A673 (cell line): ENCODE measurements at regions not wholly inside any gene's neighbourhood (a gene's known extent, or its start where the extent isn't known, plus 50 kb on each side); places are given as distances from the start of the nearest gene placed in this dataset. TPM values are rescaled to one million over a fixed set of nuclear protein-coding genes. Genes with fewer than 3 reads are reported as not detected.

Experiments
- BruUV-seq: library from RNA; stranded (reverse); fragments of 400-500 nt; replicated peaks from 2 replicates; lab custom pipeline; 2021; lab: Mats Ljungman, UMichigan
- CTCF ChIA-PET: fragments of 300-600 bp; sonication (Branson Sonifier 250); formaldehyde crosslinking; loops from one replicate; lab custom pipeline; 2022; ENCODE audit warnings: antibody characterized with exemption; lab: Charles Lee
- POLR2A ChIA-PET: fragments of 300-600 bp; sonication (Branson Sonifier 250); formaldehyde crosslinking; loops from one replicate; lab custom pipeline; 2022; ENCODE audit warnings: antibody characterized with exemption; ENCODE audit not compliant: low non-redundant PET; lab: Charles Lee
- DNase-seq: peaks from one replicate; pipeline ENCODE4 v3.0.0-alpha.2; 2015; ENCODE audit warnings: low spot score
- H3K27ac ChIP-seq: fragments of 200-600 bp; sonication (generic); 2 replicates; pipeline ENCODE4 v1.5.1; 2016; ENCODE audit warnings: mixed run types, low read depth, mild to moderate bottlenecking, mixed read lengths, antibody characterized with exemption, low read length; ENCODE audit not compliant: poor library complexity, severe bottlenecking
- H3K27me3 ChIP-seq: fragments of 200-600 bp; sonication (generic); replicated peaks from 2 replicates; pipeline ENCODE4 v1.6.1; 2017; ENCODE audit warnings: mixed run types, low read depth, mild to moderate bottlenecking, mixed read lengths, antibody characterized with exemption, low read length; ENCODE audit not compliant: insufficient read depth, poor library complexity
- H3K36me3 ChIP-seq: fragments of 200-600 bp; sonication (generic); 2 replicates; pipeline ENCODE4 v1.6.1; 2016; ENCODE audit warnings: mixed run types, mild to moderate bottlenecking, mixed read lengths, antibody characterized with exemption, low read length; ENCODE audit not compliant: insufficient read depth, poor library complexity, severe bottlenecking
- H3K4me1 ChIP-seq: fragments of 200-600 bp; sonication (generic); 2 replicates; pipeline ENCODE4 v1.6.1; 2017; ENCODE audit warnings: mixed run types, mild to moderate bottlenecking, mixed read lengths, antibody characterized with exemption, low read length; ENCODE audit not compliant: insufficient read depth, poor library complexity, severe bottlenecking
- H3K4me3 ChIP-seq: fragments of 200-600 bp; sonication (generic); 2 replicates; pipeline ENCODE4 v1.5.1; 2016; ENCODE audit warnings: low read depth, mixed run types, mild to moderate bottlenecking, mixed read lengths, low read length; ENCODE audit not compliant: poor library complexity, severe bottlenecking
- H3K9me3 ChIP-seq: fragments of 200-600 bp; sonication (generic); 2 replicates; pipeline ENCODE4 v1.6.1; 2016; ENCODE audit warnings: mixed run types, low read depth, mild to moderate bottlenecking, mixed read lengths, antibody characterized with exemption, low read length; ENCODE audit not compliant: poor library complexity, severe bottlenecking
- EZH2 ChIP-seq: fragments of 200-600 bp; sonication (generic); IDR thresholded peaks from 2 replicates; pipeline ENCODE4 v1.6.1; 2017; ENCODE audit warnings: borderline replicate concordance, low read depth, mild to moderate bottlenecking, mixed read lengths, antibody characterized with exemption, low read length; ENCODE audit not compliant: poor library complexity, severe bottlenecking
- intact Hi-C: fragments of 100-400 bp; cut with micrococcal nuclease; formaldehyde crosslinking; loops from one replicate; pipeline ENCODE4 v1.10.0; 2022; ENCODE audit not compliant: unreplicated experiment
- microRNA-seq: library from miRNA; unstranded; fragments of <30 nt; microRNA quantifications from one replicate; pipeline ENCODE4 v1.2.0, GENCODE V29; 2021
- TF ChIP-seq, protein P1 (sequence below): fragments of 300-800, 200-600 bp; sonication (generic); conservative IDR thresholded peaks from 2 replicates; pipeline ENCODE4 v1.5.1; 2017; ENCODE audit warnings: low read depth, mild to moderate bottlenecking, antibody characterized with exemption, low read length, moderate library complexity, mixed read lengths

GRCh38 chrX:95145848-95146490 is 1472.0 kb downstream of the FAM133A start:
- no TSS peak for BruUV-seq
- intact Hi-C loops: no loop called here
- Histone ChIP-seq H3K4me3 (no peak overlapping the region), H3K9me3 (no peaks in the 10 kb centered on the region), H3K36me3 (no peaks in the 10 kb centered on the region), H3K4me1 (no peaks in the 10 kb centered on the region), H3K27me3 (no peaks in the 10 kb centered on the region), H3K27ac (no peak overlapping the region)
- CTCF ChIA-PET: no interaction called here
- DNase-seq: peak; percentile 1
- POLR2A ChIA-PET: no interaction called here
- TF ChIP-seq, protein P1, sequence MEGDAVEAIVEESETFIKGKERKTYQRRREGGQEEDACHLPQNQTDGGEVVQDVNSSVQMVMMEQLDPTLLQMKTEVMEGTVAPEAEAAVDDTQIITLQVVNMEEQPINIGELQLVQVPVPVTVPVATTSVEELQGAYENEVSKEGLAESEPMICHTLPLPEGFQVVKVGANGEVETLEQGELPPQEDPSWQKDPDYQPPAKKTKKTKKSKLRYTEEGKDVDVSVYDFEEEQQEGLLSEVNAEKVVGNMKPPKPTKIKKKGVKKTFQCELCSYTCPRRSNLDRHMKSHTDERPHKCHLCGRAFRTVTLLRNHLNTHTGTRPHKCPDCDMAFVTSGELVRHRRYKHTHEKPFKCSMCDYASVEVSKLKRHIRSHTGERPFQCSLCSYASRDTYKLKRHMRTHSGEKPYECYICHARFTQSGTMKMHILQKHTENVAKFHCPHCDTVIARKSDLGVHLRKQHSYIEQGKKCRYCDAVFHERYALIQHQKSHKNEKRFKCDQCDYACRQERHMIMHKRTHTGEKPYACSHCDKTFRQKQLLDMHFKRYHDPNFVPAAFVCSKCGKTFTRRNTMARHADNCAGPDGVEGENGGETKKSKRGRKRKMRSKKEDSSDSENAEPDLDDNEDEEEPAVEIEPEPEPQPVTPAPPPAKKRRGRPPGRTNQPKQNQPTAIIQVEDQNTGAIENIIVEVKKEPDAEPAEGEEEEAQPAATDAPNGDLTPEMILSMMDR: peak; percentile 27
- TF ChIP-seq EZH2: no peak

- H3K27ac ChIP-seq: no peak overlapping the region
- H3K36me3 ChIP-seq: no peaks in the 10 kb centered on the region
- intact Hi-C loops: no loop called here
- no peak overlapping the region for H3K4me3 ChIP-seq
- ChIA-PET POLR2A (no interaction called here), CTCF (no interaction called here)
- DNase-seq: no peak
- no peaks in the 10 kb centered on the region for H3K27me3 ChIP-seq
- no TSS peak for BruUV-seq
- no peak for TF ChIP-seq EZH2
- TF ChIP-seq, protein P1: no peak
- no peaks in the 10 kb centered on the region for H3K4me1 ChIP-seq
- no peaks in the 10 kb centered on the region for H3K9me3 ChIP-seq
Measured at GRCh38 chrX:95152810-95153209, 1478.8 kb downstream of the FAM133A start.

- ChIA-PET POLR2A (no interaction called here), CTCF (no interaction called here)
- intact Hi-C loops: no loop called here
- Histone ChIP-seq H3K36me3 (no peaks in the 10 kb centered on the region), H3K27ac (no peak overlapping the region), H3K4me3 (no peak overlapping the region), H3K9me3 (no peaks in the 10 kb centered on the region), H3K4me1 (no peaks in the 10 kb centered on the region), H3K27me3 (no peaks in the 10 kb centered on the region)
- no peak for DNase-seq
- no peak for TF ChIP-seq EZH2
- TF ChIP-seq, protein P1: no peak
- BruUV-seq: no TSS peak
Measured at GRCh38 chrX:95156566-95156965, 1482.6 kb downstream of the FAM133A start.

Small RNA genes lying in the stretch of these regions (microRNA-seq; reads per million reads assigned to microRNA genes)
- gene MIR548M: not detected
